Cardiac fibroblast (primary cell): ENCODE measurements at regions not wholly inside any gene's neighbourhood (a gene's known extent, or its start where the extent isn't known, plus 50 kb on each side); places are given as distances from the start of the nearest gene placed in this dataset.

Experiments used
- DNase-seq, 2 donors: peaks; one replicate each; pipeline versions ENCODE4 v3.0.0 to v3.0.0-alpha.2; 2010; ENCODE audit warnings: low read depth in 2 of 2
- H3K4me3 ChIP-seq, 2 donors: replicated peaks in 1 of 2; 1 replicate in 1 of 2; 2 replicates in 1 of 2; pipeline ENCODE4 v1.5.1; 2011; ENCODE audit warnings: low read depth in 2 of 2, low read length in 2 of 2, mild to moderate bottlenecking in 2 of 2, moderate library complexity in 1 of 2
- CTCF ChIP-seq: IDR thresholded peaks from one replicate; pipeline ENCODE4 v1.5.1; 2011; ENCODE audit warnings: low read depth, mild to moderate bottlenecking, low read length, inconsistent platforms

DNA sequence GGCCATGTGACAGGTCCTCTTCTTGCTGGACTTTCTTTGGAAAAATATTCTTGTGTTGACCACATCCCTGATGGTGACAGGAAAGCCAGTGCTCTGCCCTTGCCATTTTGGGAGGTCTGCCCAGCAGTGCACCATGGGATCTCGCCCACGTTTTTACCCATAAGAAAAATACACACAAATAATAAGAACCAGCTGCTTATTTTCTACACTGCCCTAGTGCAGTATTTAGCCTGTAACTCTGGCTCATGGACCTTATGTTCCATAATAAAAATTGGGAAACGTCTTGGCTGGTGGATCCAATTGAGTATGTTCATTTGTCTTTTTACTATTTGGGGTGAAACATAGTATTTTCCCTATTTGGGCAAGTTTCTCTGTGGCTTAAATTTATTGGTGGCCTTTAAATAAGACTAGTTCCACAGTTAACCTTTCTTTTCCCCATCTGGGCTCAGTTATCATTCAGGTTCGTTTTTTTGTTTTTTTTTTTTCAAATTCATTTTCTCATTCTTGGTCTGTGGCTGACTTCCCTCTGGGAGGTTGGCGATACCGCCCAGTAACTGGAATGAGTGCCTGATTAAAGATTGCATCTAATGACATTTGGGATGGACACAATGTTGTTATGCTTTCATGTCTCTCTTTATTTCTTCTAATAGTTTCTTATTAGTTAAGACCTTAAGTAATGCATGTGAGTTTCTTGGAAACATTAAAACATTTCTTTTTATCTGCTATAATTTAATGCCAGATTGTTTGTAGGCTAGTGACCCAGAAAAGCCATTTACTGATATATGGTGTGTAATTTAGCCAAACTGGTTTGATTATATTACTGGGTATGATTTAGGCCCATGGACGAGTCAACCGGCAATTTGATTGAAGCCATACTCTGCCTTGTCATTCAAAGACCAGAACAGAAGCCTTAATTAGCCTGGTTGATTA is 163.7 kb downstream of the FGF10 start:
- no peak for DNase-seq
- H3K4me3 ChIP-seq: no peak overlapping the region
- TF ChIP-seq CTCF: no peak

GRCh38 chr5:44199408-44199807 is 189.8 kb downstream of the FGF10 start:
- no peak for TF ChIP-seq CTCF
- DNase-seq: no peak
- H3K4me3 ChIP-seq: no peak overlapping the region

DNA sequence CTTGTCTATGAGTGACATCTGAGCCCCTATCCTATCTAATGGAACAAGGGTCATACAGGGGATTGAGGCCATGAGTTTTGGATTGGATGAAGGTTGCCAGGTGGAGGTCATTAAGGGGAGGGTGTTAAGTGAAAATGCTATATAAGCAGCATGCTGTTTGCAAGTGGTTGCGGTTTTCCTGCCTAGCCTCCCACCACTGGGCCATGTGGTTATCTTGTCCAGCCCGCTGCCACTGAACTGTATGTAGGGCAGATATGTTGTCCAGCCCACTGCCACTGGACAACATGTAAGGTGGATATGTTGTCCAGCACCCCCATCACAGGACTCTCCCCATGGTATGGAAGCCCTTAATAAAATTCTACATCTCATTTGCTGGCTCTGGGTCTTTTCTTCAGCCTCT is 200.0 kb downstream of the FGF10 start:
- DNase-seq: no peak
- H3K4me3 ChIP-seq: no peak overlapping the region
- TF ChIP-seq CTCF: no peak

DNA sequence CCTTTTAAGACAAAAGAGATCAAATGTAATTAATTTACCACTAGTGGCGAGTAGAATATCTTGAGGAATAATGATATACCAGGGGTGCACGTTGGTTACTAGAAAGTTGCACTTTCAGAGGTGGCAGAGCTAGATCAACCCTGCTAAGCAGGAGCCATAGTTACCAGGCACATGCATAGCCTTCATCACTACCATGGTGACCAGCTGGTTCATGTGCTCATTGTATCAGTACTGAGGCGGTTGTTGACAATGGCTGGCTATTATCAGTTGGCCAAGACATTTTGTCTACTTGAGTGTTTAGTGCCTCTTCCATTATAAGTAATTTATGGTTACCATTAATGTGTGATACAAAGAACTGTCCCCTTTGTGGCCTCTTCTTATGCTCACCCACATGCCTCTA is 201.2 kb downstream of the FGF10 start:
- no peak for TF ChIP-seq CTCF
- no peak overlapping the region for H3K4me3 ChIP-seq
- DNase-seq: no peak

GRCh38 chr5:44183753-44184152 is 205.5 kb downstream of the FGF10 start:
- DNase-seq: no peak
- H3K4me3 ChIP-seq: no peak overlapping the region
- no peak for TF ChIP-seq CTCF

DNA sequence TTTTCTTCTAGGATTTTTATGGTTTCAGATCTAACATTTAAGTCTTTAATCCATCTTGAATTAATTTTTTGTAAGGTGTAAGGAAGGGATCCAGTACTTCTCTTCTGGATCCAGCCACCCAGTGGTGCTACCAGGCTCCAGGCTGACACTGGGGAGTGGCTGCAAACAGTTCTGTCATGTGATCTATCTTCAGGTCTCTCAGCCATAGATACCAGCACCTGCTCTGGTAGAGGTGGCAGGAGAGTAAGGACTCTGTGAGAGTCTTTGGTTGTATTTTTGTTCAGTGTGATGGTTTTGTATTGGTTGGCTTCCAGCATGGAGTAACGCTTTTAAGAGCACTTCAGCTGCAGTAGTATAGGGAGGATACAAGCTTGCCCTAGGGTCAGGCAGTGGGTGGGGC is 205.9 kb downstream of the FGF10 start:
- DNase-seq: no peak
- H3K4me3 ChIP-seq: no peak overlapping the region

More for the DNA sequence above, 205.9 kb downstream of the FGF10 start:
- TF ChIP-seq CTCF: no peak
